ENCODE measurements at regions not wholly inside any gene's neighbourhood (a gene's known extent, or its start where the extent isn't known, plus 50 kb on each side); places are given as distances from the start of the nearest gene placed in this dataset.

GRCh38 chr18:55111271-55111670 is 152.0 kb upstream of the CCDC68 start:
- Mint-ChIP-seq H3K9me3 (ENCODE audit: unreplicated experiment) (no peaks in the 10 kb centered on the region), H3K27ac (ENCODE audit: unreplicated experiment) (no peak overlapping the region), H3K27me3 (ENCODE audit: unreplicated experiment) (no peaks in the 10 kb centered on the region), H3K4me3 (ENCODE audit: unreplicated experiment) (no peak overlapping the region), H3K4me1 (ENCODE audit: low read depth, unreplicated experiment) (no peaks in the 10 kb centered on the region), H3K36me3 (ENCODE audit: unreplicated experiment) (no peaks in the 10 kb centered on the region)
- TF ChIP-seq CTCF (IDR thresholded peaks at IDR 0.05; ENCODE audit: partially characterized antibody, unreplicated experiment): no peak
- no peak for DNase-seq

GRCh38 chr18:55110436-55110835 is 151.2 kb upstream of the CCDC68 start:
- DNase-seq: no peak
- Mint-ChIP-seq H3K27ac (ENCODE audit: unreplicated experiment) (no peak overlapping the region), H3K36me3 (ENCODE audit: unreplicated experiment) (no peaks in the 10 kb centered on the region), H3K9me3 (ENCODE audit: unreplicated experiment) (no peaks in the 10 kb centered on the region), H3K27me3 (ENCODE audit: unreplicated experiment) (no peaks in the 10 kb centered on the region), H3K4me1 (ENCODE audit: low read depth, unreplicated experiment) (no peaks in the 10 kb centered on the region), H3K4me3 (ENCODE audit: unreplicated experiment) (no peak overlapping the region)
- TF ChIP-seq CTCF (IDR thresholded peaks at IDR 0.05; ENCODE audit: partially characterized antibody, unreplicated experiment): no peak

GRCh38 chr18:55109818-55110414 is 150.7 kb upstream of the CCDC68 start:
- Mint-ChIP-seq H3K27ac (ENCODE audit: unreplicated experiment) (no peak overlapping the region), H3K9me3 (ENCODE audit: unreplicated experiment) (peaks cover under 1% of the 10 kb centered on the region), H3K4me1 (ENCODE audit: low read depth, unreplicated experiment) (no peaks in the 10 kb centered on the region), H3K27me3 (ENCODE audit: unreplicated experiment) (no peaks in the 10 kb centered on the region), H3K36me3 (ENCODE audit: unreplicated experiment) (no peaks in the 10 kb centered on the region), H3K4me3 (ENCODE audit: unreplicated experiment) (no peak overlapping the region)
- no peak for TF ChIP-seq CTCF (IDR thresholded peaks at IDR 0.05; ENCODE audit: partially characterized antibody, unreplicated experiment)
- DNase-seq: no peak

GRCh38 chr18:55106906-55107305 is 147.6 kb upstream of the CCDC68 start:
- Mint-ChIP-seq H3K27ac (ENCODE audit: unreplicated experiment) (no peak overlapping the region), H3K4me1 (ENCODE audit: low read depth, unreplicated experiment) (no peaks in the 10 kb centered on the region), H3K36me3 (ENCODE audit: unreplicated experiment) (no peaks in the 10 kb centered on the region), H3K27me3 (ENCODE audit: unreplicated experiment) (no peaks in the 10 kb centered on the region), H3K4me3 (ENCODE audit: unreplicated experiment) (no peak overlapping the region), H3K9me3 (ENCODE audit: unreplicated experiment) (peaks cover 1% of the 10 kb centered on the region)
- DNase-seq: no peak
- no peak for TF ChIP-seq CTCF (IDR thresholded peaks at IDR 0.05; ENCODE audit: partially characterized antibody, unreplicated experiment)

- Mint-ChIP-seq H3K4me1 (ENCODE audit: low read depth, unreplicated experiment) (no peaks in the 10 kb centered on the region), H3K27me3 (ENCODE audit: unreplicated experiment) (no peaks in the 10 kb centered on the region), H3K9me3 (ENCODE audit: unreplicated experiment) (peaks cover 1% of the 10 kb centered on the region), H3K27ac (ENCODE audit: unreplicated experiment) (no peak overlapping the region), H3K36me3 (ENCODE audit: unreplicated experiment) (no peaks in the 10 kb centered on the region), H3K4me3 (ENCODE audit: unreplicated experiment) (no peak overlapping the region)
- TF ChIP-seq CTCF (IDR thresholded peaks at IDR 0.05; ENCODE audit: partially characterized antibody, unreplicated experiment): no peak
- DNase-seq: no peak
Measured at GRCh38 chr18:55106466-55106865, 147.2 kb upstream of the CCDC68 start.
